GM19372 (cell line): ENCODE measurements at regions not wholly inside any gene's neighbourhood (a gene's known extent, or its start where the extent isn't known, plus 50 kb on each side); places are given as distances from the start of the nearest gene placed in this dataset.
A peak's percentile ranks its signal among the peaks of the same experiment; 100 is the strongest.
"Not testable (repeated sequence)": the region's sequence is repeated elsewhere in the genome, so short reads cannot be mapped to it uniquely, and the experiment has no call there.

Experiments used
- ATAC-seq: cut with Tn5 transposase; IDR thresholded peaks from one replicate; pipeline ENCODE4 v1.9.1; 2021; ENCODE audit warnings: mild to moderate bottlenecking, low read depth, moderate library complexity; ENCODE audit not compliant: unreplicated experiment

GRCh38 chr1:8121261-8122159 is 95.4 kb upstream of the ERRFI1 start:
- ATAC-seq = no peak

DNA sequence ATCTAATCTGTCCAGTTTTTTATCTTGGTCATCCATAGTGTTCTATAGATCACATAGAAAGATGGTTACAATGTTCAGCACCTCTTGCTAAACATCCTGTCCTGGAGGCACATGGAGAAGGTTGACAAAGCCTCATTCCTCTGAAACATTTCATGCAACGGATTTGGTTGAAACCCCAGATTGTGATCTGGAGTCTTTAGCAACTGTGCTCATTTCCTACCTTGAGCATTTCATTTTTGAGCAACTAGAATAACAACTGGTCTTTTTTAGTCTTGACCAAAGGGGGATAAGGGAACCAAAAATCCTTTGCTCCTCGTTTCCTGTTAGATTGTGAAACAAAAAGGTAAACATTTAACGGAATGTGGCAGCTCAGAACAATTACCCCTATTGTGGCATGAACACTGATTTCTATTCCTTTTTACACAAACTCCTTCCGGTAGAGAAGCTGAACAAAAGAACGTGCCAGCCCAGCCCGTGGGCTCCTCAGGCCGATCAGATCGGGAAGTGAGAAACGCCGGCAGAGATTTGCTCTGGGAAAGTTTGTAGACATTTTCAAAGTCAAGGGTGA is 94.7 kb upstream of the ERRFI1 start:
- ATAC-seq = no peak

DNA sequence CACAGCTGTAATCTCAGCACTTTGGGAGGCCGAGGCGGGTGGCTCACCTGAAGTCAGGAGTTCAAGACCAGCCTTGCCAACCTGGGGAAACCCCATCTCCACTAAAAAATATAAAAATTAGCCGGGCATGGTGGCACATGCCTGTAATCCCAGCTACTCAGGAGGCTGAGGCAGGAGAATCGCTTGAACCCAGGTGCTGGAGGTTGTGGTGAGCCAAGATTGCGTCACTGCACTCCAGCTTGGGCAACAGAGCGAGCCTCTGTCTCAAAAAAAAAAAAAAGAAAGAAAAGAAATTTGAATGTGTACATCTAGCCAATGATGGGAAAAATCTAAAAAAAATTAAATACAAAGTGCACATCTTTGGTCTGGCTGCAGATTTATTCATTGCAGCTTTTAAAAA is 92.6 kb upstream of the ERRFI1 start:
- not testable (repeated sequence) for ATAC-seq

GRCh38 chr1:8118031-8118451 is 91.9 kb upstream of the ERRFI1 start:
- ATAC-seq = no peak

DNA sequence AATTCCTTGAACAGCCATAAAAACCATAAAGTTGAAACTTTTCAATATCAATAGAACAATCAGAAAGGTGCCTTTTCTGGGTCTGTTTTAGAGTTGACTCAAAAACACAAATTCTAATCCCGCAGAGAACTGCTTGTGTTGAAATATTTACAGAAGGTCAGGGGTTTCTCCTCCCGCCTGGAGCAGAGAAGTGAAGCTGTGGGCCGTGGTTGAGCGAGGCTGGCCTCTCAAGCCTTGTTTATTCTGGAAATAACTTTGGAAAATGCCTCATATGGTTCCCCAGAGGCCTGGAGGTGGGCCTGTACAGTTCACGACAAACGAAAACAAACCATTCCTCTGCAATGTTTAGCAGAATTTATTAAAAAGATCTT is 90.8 kb upstream of the ERRFI1 start:
- no peak for ATAC-seq

DNA sequence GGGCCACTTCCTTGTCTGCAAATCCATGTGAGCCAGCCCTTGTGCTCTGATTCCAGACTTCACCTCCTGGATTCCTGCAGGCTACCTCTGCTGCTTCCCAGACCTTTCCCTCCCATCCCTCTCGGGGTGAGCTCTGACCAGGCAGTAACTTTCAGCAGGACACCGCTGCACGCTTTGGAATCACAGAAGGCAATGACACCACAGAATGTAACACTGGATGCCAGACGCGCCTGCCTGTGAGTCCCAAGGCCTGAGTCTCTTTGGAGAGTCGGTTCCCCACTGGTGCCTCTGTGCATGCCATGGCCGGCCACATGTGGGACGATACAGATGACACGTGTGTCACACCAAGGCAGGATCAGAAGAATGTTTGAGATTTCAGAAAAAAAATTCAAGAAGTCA is 89.7 kb upstream of the ERRFI1 start:
- ATAC-seq = no peak

GRCh38 chr1:8115031-8115768 is 89.1 kb upstream of the ERRFI1 start:
- no peak for ATAC-seq

DNA sequence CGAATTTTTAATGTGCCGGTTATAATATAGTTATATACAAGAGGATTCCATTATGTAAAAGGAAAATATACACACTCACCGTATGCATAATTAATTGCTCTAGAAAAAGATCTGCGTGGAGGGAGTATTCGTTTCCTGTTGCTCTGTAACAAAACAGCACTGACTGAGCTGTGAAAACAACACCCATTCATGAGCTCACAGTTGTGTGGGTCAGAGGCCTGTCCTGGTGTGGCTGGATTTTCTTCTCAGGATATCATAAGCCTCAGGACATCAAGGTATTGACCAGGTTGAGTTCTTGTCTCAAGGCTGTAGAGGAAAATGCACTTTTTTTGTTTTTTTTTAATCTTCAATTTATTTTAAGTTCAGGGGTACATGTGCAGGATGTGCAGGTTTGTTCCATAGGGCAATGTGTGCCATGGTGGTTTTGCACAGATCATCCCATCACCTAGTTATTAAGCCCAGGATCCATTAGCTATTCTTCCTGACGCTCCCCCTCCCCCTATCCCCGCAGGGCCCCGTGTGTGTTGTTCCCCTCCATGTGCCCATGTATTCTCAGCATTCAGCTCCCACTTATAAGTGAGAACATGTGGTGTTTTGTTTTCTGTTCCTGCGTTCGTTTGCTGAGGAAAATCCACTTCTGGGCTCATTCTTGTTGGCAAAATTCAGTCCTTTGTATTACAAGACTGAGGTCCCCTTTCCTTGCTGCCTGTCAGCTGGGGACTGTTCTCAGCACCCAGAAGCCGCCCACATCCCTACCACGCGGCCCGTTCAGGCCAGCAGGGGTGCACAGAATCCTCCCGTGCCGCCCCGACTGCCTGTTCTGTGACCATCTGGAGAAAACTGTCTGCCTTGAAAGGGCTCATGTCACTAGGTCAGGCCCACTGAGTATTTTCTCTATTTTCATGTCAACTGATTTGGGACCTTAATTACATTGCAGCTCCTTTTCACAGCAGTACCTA is 87.4 kb upstream of the ERRFI1 start:
- ATAC-seq = no peak

DNA sequence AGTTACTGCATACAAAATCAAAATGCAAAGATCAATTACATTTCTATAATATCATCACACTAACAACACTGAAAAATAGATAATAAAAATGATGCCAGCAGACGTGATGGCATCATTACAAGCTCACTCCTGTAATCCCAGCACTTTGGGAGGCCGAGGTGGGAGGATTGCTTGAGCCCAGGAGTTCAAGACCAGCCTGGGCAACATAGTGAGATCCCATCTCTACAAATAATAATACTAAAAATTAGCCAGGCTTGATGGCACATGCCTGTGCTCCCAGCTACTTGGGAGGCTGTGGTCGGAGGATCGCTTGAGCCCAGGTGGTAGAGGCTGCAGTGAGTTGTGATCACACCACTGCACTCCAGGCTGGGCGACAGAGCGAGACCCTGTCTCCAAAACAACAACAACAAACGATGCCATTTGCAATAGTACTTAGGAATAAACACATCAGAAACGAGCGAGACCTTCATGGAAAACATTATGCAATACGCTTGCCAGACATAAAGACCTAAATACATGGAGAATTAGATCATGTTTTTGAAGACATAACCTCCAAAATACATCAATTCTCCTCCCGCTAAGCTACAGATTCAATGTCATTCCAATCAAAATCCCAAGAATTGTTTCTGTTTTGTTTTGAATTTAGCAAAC is 86.6 kb upstream of the ERRFI1 start:
- no peak for ATAC-seq

GRCh38 chr1:8111560-8111959 is 85.5 kb upstream of the ERRFI1 start:
- ATAC-seq = no peak

- ATAC-seq = no peak
These were observed 83.1 kb upstream of the ERRFI1 start for GRCh38 chr1:8109216-8109615.

DNA sequence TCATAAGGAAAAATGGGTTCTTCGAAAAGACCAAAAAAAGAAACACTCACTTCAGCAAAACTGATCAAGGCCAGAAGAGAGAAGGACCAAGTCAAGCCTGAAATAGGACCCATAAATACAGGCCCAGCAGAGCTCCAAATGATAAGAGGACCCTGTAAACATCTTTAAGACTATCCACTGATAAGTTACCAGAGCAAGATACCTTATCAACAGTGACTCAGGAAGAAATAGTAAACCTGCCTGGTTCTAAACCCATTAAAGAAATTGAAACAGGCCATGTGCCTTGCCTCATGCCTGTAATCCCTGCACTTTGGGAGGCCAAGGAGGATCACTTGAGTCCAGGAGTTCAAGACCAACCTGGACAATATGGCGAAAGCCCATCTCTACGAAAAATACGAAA is 81.8 kb upstream of the ERRFI1 start:
- ATAC-seq = no peak

DNA sequence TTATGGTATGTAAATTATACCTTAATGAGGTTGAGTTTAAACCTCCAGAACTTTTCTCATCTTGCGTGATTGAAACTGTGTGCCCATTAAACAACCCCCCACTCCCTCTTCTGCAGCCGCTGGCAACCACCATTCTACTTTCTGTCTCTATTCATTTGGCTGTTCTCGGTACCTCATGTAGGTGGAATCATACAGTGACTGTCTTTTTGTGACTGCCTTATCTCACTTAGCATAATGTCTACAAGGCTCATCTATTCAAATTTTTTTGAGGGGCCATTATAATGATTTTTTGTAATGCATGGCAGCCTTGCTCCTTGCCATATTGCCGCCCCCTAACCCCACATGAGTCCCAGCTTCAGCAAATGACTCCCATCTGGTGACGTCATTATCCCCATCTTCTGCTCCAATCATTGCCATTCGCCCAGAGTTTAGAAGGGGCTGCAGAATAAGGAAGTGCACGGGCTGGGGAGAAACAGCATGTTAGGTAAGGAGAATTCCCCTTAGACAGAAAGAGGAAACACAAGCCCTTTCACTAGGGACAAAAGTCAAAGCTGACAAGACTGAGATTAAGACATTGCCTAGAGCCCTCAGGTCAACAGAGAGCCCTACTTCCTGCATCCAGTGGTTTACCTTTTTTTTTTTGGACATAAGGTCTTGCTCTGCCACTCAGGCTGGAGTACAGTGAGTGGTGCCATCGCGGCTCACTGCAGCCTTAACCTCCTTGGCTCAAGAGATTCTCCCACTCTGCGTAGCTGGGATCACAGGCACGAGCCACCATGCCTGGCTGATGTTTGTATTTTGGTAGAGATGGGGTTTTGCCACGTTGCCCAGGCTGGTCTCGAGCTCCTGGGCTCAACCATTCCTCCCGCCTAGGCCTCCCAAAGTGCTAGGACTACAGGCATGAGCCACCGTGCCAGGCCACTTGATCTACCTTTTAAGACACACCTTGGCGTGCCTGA is 78.4 kb upstream of the ERRFI1 start:
- ATAC-seq = no peak

- ATAC-seq = peak; percentile 12
These were observed 71.8 kb upstream of the ERRFI1 start for GRCh38 chr1:8097908-8098307.

- peak; percentile 78 for ATAC-seq
These were observed 71.1 kb upstream of the ERRFI1 start for GRCh38 chr1:8097077-8097799.

- ATAC-seq = no peak
These were observed 70.2 kb upstream of the ERRFI1 start for GRCh38 chr1:8096105-8097011.

DNA sequence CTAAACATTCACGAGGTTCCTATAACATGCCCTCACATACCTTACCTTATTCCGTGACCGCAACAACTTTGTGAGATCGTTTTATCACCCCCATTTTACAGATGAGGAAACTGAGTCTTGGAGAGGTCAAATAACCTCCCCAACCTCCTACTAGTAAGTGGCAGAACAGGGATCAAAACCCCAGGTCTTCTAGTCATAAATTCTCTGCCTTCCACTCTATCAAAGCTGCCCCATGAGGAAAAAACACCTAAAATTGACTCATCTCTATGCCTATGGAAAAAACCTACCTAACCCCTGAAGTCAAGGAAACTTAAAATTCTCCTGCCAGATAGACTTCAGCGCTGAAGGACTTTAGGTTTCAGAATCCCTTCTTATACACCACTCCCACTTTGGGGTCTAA is 69.5 kb upstream of the ERRFI1 start:
- ATAC-seq = no peak
